DND-41 (cell line): ENCODE measurements at regions not wholly inside any gene's neighbourhood (a gene's known extent, or its start where the extent isn't known, plus 50 kb on each side); places are given as distances from the start of the nearest gene placed in this dataset.

ENCODE experiments used
- EZH2 ChIP-seq: IDR thresholded peaks from 3 replicates; pipeline ENCODE4 v1.6.1; 2012; ENCODE audit warnings: borderline replicate concordance, low read depth, mild to moderate bottlenecking, moderate library complexity, low read length, inconsistent platforms; ENCODE audit not compliant: severe bottlenecking
- TF ChIP-seq, protein P1 (sequence below): IDR thresholded peaks from 2 replicates; pipeline ENCODE4 v1.5.1; 2012; ENCODE audit warnings: borderline replicate concordance, low read length, moderate library complexity, mild to moderate bottlenecking; ENCODE audit not compliant: poor library complexity, severe bottlenecking; ENCODE audit errors: extremely low read depth

DNA sequence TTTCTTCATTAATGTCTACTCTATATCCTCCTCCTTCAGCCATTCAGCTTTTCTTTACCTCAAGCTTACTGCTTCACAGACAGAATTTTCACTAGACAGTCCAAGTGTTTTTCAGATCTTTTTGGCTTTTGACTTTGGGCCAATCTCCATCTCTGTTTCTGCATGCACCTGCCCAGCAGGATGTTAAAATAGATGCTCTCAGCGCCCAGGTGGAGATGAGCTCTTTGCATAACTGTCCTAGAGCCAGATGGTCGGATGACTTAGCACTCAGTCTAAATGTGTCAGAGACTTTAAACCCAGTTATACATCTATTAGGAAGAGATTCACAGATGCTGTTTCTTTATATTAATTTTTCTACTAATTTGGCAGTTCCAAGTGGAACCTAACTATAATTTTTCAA lies 80.3 kb upstream of the SSTR1 start:
- TF ChIP-seq, protein P1, sequence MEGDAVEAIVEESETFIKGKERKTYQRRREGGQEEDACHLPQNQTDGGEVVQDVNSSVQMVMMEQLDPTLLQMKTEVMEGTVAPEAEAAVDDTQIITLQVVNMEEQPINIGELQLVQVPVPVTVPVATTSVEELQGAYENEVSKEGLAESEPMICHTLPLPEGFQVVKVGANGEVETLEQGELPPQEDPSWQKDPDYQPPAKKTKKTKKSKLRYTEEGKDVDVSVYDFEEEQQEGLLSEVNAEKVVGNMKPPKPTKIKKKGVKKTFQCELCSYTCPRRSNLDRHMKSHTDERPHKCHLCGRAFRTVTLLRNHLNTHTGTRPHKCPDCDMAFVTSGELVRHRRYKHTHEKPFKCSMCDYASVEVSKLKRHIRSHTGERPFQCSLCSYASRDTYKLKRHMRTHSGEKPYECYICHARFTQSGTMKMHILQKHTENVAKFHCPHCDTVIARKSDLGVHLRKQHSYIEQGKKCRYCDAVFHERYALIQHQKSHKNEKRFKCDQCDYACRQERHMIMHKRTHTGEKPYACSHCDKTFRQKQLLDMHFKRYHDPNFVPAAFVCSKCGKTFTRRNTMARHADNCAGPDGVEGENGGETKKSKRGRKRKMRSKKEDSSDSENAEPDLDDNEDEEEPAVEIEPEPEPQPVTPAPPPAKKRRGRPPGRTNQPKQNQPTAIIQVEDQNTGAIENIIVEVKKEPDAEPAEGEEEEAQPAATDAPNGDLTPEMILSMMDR: no peak
- TF ChIP-seq EZH2: no peak
